OCI-LY3 (cell line): ENCODE measurements at regions not wholly inside any gene's neighbourhood (a gene's known extent, or its start where the extent isn't known, plus 50 kb on each side); places are given as distances from the start of the nearest gene placed in this dataset.

Experiments
- H2AFZ ChIP-seq: fragments of 200-600, 300-600 bp; shearing (Covaris generic); 2 replicates; pipeline ENCODE4 v1.6.0; 2014; ENCODE audit warnings: antibody characterized with exemption, low read depth, low read length
- H3K27ac ChIP-seq: fragments of 200-600, 300-600 bp; sonication (generic); 2 replicates; pipeline ENCODE4 v1.5.1; 2014; ENCODE audit warnings: mild to moderate bottlenecking, low read length, moderate library complexity, mixed read lengths
- H3K27me3 ChIP-seq: fragments of 200-600, 300-600 bp; sonication (generic); 2 replicates; pipeline ENCODE4 v1.6.1; 2014; ENCODE audit warnings: low read depth, low read length, mixed read lengths
- H3K36me3 ChIP-seq: fragments of 200-600, 300-600 bp; sonication (generic); replicated peaks from 2 replicates; pipeline ENCODE3; 2014; ENCODE audit warnings: low read depth, low read length, mixed read lengths
- H3K4me1 ChIP-seq: fragments of 300-600, 200-600 bp; sonication (generic); 2 replicates; pipeline ENCODE4 v1.6.1; 2014; ENCODE audit warnings: low read length, mixed read lengths
- H3K4me2 ChIP-seq: fragments of 200-600, 300-600 bp; sonication (generic); 2 replicates; pipeline ENCODE4 v1.6.1; 2014; ENCODE audit warnings: low read length, mixed read lengths
- H3K4me3 ChIP-seq: fragments of 300-600, 200-600 bp; sonication (generic); 2 replicates; pipeline ENCODE4 v1.5.1; 2014; ENCODE audit warnings: antibody characterized with exemption, mild to moderate bottlenecking, low read length, moderate library complexity
- H3K79me2 ChIP-seq: fragments of 300-600, 200-600 bp; shearing (Covaris generic); 2 replicates; pipeline ENCODE4 v1.6.1; 2014; ENCODE audit warnings: mild to moderate bottlenecking, low read length, mixed read lengths
- H3K9ac ChIP-seq: fragments of 300-600, 200-600 bp; shearing (Covaris generic); 2 replicates; pipeline ENCODE4 v1.6.0; 2014; ENCODE audit warnings: mild to moderate bottlenecking, low read length, moderate library complexity
- H3K9me3 ChIP-seq: fragments of 200-600, 300-600 bp; shearing (Covaris generic); 2 replicates; pipeline ENCODE4 v1.6.1; 2014; ENCODE audit warnings: low read length, mixed read lengths; ENCODE audit not compliant: insufficient read depth
- H4K20me1 ChIP-seq: fragments of 200-600, 300-600 bp; sonication (generic); 2 replicates; pipeline ENCODE4 v1.6.1; 2016; ENCODE audit warnings: low read length, mixed read lengths; ENCODE audit not compliant: insufficient read depth
- CTCF ChIP-seq: fragments of 200-600, 300-600 bp; sonication (generic); IDR thresholded peaks from 2 replicates; pipeline ENCODE4 v1.5.1; 2014; ENCODE audit warnings: antibody characterized with exemption, low read length, low read depth
- EZH2phosphoT487 ChIP-seq: fragments of 200-600 bp; shearing (Covaris generic); IDR thresholded peaks from 2 replicates; pipeline ENCODE4 v1.6.1; 2018; ENCODE audit warnings: antibody characterized with exemption, mixed run types, low read depth

GRCh38 chr10:90180886-90181691, 479.7 kb downstream of the KIF20B start:
- no peak overlapping the region for H3K4me2 ChIP-seq
- peaks cover 34% of the 10 kb centered on the region for H3K4me1 ChIP-seq
- H3K79me2 ChIP-seq, result no peaks in the 10 kb centered on the region
- H4K20me1 ChIP-seq, result no peaks in the 10 kb centered on the region
- no peaks in the 10 kb centered on the region for H3K36me3 ChIP-seq
- no peak overlapping the region for H3K27ac ChIP-seq
- H3K9me3 ChIP-seq, result no peaks in the 10 kb centered on the region
- no peak overlapping the region for H3K4me3 ChIP-seq
- H3K9ac ChIP-seq, result no peak overlapping the region
- TF ChIP-seq EZH2phosphoT487, result no peak
- H3K27me3 ChIP-seq, result no peaks in the 10 kb centered on the region
- H2AFZ ChIP-seq, result no peak overlapping the region

DNA sequence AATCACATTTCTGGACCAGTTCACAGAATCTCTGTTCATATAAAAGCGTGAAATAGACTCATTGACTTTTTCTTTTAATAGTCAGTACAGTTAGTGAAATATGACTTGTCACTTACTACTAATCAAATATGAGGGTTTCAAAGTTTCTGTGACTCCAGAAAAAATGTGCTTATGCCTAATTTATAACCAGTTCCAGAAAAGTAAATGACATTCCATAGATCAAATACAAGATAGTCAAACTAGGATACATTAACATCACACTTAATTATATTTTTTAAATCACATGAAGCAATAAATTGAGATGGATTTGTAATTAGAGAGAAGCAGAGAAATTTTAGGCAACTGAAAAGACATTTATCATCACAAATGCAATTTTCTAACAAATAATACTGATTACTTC, 491.4 kb downstream of the KIF20B start:
- no peak overlapping the region for H3K4me3 ChIP-seq
- H3K4me1 ChIP-seq, result no peaks in the 10 kb centered on the region
- no peak overlapping the region for H2AFZ ChIP-seq
- H3K36me3 ChIP-seq, result no peaks in the 10 kb centered on the region
- no peak overlapping the region for H3K27ac ChIP-seq
- no peak overlapping the region for H3K9ac ChIP-seq
- no peaks in the 10 kb centered on the region for H4K20me1 ChIP-seq
- TF ChIP-seq EZH2phosphoT487 (no peak), CTCF (no peak)
- no peaks in the 10 kb centered on the region for H3K9me3 ChIP-seq
- H3K27me3 ChIP-seq, result no peaks in the 10 kb centered on the region
- H3K4me2 ChIP-seq, result no peak overlapping the region
- H3K79me2 ChIP-seq, result no peaks in the 10 kb centered on the region

DNA sequence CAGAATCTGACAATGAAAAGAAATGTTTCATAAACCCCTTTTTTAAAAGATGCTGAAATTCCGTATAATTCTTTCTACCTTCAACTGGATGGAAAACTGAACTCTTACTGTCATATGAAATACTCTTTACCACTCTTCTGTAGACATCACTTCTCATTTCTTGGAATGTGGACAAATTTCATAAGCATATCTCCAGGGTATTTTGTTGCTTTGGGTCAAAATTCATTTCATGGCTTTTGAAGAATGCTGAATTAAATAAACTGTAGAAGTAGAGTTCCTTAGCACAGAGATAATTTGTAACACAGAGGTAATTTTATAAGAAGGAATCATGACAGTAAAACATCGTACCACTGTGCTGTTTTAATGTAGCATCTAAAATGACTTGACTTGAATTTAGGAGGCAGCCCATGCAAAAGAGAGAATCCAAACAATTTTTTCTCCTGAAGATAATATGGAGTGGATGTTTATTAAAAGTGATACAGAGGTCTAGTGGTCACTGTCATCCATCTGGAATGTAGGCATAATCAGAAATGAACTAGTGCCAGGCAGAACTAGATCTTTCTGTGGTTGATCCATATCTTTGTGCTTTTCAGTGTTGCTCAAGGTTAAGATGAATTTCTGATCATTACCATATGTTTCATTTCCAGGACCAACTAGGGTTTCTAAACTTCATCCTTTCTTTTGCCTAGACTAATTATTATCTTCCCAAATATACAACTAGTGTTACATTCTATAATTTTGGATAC, 492.0 kb downstream of the KIF20B start:
- no peak overlapping the region for H3K4me2 ChIP-seq
- TF ChIP-seq EZH2phosphoT487 (no peak), CTCF (no peak)
- no peak overlapping the region for H2AFZ ChIP-seq
- no peaks in the 10 kb centered on the region for H3K79me2 ChIP-seq
- no peak overlapping the region for H3K9ac ChIP-seq
- no peaks in the 10 kb centered on the region for H3K9me3 ChIP-seq
- H3K4me1 ChIP-seq, result peaks cover 2% of the 10 kb centered on the region
- H4K20me1 ChIP-seq, result no peaks in the 10 kb centered on the region
- no peaks in the 10 kb centered on the region for H3K36me3 ChIP-seq
- H3K4me3 ChIP-seq, result no peak overlapping the region
- no peak overlapping the region for H3K27ac ChIP-seq
- no peaks in the 10 kb centered on the region for H3K27me3 ChIP-seq

DNA sequence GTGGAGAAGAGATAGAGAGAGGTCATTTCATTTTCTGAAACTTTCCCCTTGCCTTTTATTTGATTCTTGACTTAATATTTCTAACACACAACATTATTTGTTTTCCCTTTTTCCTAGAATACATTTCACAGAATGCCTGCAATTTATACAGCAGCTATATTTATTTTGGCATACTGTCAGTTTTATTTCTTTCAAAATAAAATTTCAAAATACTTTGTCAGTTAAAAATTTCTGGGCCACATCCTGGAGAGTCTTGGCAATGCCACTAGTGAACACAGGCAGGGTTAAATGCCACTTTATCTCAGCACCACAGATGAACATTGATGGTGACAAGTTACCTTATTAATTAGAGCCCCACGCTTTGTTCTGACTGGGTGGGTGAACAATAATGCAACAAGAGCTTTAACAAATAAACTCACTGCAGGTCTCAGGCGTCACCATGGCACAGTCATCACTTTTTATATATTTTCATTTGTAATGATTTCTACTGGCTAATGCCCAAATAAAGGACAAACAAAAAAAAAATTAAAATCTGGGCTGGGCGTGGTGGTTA, 494.0 kb downstream of the KIF20B start:
- Histone ChIP-seq H3K36me3 (no peaks in the 10 kb centered on the region), H4K20me1 (no peaks in the 10 kb centered on the region), H3K9me3 (no peaks in the 10 kb centered on the region), H3K27ac (no peak overlapping the region), H3K4me1 (peaks cover 21% of the 10 kb centered on the region), H2AFZ (no peak overlapping the region), H3K27me3 (no peaks in the 10 kb centered on the region), H3K79me2 (no peaks in the 10 kb centered on the region), H3K4me3 (no peak overlapping the region), H3K9ac (no peak overlapping the region), H3K4me2 (no peak overlapping the region)
- TF ChIP-seq CTCF (no peak), EZH2phosphoT487 (no peak)
